ENCODE measurements at regions not wholly inside any gene's neighbourhood (a gene's known extent, or its start where the extent isn't known, plus 50 kb on each side); places are given as distances from the start of the nearest gene placed in this dataset.

DNA sequence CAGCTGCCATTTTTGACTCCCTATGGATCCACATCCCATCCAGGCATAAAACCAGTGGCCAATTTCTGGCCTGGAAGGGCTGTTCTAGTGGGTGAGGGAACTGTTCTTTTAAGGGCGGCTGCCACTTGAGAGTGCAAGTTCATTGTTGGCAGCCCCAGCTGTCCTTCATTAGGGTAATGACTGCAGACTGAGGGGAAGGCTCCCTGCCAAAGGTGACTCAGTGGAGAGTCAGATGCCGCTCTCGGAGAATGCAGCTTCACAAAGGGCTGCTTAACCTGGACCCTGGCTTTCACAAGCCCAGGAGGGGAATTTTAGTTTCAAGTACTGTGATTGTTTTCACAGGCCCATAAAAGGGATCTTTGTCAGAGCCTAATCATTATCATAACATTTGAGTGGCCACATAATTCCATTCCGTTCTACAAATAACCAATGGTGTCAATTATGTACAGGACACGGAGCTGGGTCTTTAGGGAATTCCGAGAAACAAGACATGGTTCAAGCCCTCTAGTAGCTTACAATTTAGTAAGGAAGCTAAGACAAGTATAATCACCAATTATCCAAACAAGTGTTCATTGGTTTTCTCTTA, 235.7 kb downstream of the CDCA7 start:
- peak; percentile 96 for DNase-seq

DNA sequence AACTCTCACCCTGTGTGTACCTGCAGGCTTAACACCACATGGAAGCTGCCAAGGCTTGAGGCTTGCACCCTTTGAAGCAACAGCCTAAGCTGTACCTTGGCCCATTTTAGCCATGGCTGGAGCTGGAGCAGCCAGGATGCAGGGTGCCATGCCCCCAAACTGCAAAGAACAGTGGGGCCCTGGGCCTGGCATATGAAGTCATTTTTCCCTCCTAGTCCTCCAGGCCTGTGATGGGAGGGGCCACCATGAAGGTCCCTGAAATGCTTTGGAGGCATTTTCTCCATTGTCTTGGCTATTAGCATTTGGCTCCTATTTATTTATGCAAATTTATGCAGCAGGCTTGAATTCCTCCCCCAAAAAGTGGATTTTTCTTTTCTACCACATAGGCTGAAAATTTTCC, 238.4 kb downstream of the CDCA7 start:
- no peak for DNase-seq

DNA sequence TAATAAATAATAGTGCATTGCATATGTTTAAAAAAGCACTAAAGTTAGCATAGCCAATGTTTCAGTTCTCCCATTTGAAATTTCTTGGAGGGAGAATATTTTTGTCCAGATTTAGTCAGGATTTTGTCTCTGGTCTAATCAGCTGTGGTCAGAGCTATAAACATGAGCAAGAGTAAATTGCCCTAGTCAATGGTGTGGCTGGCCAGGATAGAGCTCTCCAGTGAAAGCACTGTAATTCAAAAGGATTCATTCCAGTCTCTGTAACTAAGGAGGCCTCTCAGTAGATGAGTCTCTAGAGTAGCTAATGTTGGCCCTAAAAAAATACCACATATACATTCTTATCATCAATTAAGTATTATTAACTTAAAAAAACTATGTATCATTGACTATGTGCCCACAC, 241.6 kb downstream of the CDCA7 start:
- DNase-seq = no peak

DNA sequence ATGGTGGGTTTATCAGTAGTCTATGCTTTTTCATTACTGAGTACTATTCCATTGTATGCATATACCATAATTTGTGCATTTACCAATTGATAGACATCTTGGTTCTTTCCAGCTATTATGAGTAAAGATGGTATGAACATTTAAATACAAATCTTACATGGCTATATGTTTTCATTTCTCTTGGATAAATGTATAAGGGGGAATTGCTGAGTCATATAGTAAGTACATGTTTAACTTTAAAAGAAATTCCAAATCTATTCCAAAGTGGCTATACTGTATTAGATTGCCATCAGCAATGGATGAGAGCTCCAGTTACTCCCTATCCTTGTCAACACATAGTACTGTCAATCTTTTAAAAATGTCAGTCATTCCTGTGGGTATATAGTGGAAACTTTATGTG, 243.9 kb downstream of the CDCA7 start:
- no peak for DNase-seq

DNA sequence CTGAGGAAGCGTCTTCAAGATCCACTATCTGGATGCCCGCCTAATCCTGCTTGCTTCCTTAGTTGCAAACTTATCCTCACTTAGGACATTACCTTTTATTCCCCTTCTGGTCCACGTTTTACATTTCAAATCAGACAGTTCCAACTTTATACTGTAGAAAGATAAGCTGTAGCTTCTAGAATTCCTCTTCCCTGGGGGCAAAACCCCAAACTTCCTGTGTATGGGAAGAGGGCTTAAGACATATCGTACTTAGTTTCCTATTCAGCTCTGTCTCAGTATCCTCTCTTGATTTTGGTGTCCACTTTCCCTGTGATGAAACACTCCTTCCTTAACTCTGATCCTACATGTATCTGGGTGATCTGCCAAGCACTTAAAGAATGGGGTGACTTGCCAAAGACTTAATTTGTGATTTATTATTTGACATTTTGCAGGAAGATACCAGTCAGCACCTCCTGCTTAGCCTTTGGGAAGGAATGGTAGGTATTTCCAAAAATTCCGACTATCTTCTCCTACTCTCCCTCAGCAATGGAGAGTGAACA, 245.2 kb downstream of the CDCA7 start:
- DNase-seq = no peak

DNA sequence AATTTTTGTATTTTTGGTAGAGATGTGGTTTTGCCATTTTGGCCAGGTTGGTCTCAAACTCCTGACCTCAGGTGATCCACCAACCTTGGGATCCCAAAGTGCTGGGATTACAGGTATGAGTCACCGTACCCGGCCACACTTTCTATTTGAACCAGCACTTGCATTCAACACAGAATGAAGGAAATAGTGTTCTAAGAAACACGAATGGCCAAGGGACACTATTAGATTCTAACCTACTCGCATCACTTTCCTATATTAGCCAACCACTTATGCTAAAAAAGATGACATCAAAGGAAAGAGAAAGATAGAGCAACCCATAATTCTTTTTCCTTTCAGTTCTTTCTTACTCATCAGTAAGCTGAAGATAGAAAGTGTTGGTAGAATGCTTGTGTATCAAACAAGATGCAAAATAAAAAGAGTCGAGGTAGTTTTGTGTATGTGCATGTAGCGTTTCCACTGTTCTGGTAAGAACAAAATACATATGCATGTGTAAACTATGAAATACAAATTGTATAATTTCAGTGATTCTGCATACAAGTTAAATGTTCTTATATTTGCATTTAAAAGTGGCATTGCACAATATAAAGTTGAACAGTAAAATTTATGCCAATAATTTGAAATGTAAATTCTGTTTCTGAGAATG, 247.6 kb downstream of the CDCA7 start:
- DNase-seq = no peak

DNA sequence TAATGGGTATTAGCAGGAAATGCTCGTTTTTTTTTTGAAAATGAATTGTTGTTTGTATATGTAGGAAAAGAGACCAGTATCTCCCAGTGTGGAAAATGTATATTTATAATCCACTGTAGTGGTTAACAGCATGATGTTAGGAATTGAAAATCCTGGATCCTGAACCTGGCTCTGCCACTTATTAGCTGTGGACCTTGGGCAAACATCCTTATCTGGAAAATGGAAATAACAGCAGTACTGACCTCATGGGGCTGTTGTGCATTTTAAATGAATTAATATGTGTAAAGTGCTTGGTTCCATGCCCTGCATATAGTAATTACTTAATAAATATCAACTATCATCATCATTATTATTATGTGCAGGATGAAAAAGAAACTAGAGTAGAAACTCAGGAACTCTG, 251.3 kb downstream of the CDCA7 start:
- no peak for DNase-seq

DNA sequence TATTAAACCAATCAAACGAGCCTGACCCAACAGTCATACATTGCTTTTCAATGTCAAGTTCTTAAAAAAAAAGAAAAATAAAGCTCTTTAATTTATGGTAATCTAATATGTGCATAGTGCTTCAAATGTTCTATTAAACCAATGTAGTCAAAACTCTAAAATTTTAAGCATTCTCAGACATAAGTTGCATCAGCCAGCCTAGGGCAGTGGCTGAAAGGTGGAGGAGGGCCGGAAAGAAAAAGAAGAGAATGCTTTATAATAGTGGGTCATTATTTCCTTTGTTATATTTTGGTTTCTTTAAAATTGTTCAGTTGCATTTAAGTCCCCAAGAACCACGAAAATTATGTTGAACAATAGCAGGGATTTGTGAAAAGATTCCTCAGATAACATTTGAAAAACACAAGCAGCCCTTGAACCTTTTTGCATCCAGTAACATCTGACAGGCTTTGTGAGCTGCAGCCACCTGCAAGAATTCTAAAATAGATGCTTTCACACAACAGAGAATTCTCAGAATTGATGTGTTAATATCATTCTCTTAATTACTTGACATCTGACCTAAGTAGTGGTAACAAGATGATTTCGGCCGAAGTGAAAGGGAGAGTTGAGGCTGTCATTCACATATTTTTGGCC, 252.1 kb downstream of the CDCA7 start:
- DNase-seq = no peak

DNA sequence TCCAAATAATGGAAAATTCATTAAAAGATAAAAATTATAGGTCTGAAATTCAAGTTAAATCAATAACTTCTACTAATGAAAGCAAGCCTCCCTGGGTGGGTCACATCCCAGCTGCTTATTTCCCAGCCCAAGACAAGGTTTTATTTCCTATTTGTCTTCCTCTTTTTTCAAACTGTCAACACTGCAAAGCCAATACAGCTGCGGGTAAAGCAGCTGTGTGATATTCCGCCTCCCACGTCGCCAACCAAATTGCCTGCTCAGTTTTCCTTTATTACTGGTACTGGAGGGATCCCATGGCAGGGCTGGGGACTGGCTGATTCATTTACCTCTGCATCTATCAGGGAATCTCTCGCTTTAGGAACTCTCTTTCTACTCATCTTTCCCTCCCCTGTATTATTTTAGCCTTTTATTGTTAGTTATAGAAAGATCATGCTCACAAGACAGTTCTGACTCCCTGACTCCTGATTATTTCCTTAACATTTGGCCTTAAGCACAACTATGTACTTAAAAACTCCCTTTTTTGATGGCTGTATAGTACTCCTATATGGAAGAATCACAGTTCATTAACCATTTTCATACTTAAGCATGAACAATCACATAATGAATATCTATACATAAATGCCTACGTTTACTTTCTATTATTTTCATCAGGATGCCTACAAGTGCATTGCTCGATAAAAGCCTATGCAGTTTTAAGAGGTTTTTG, 253.1 kb downstream of the CDCA7 start:
- DNase-seq = peak; percentile 93

DNA sequence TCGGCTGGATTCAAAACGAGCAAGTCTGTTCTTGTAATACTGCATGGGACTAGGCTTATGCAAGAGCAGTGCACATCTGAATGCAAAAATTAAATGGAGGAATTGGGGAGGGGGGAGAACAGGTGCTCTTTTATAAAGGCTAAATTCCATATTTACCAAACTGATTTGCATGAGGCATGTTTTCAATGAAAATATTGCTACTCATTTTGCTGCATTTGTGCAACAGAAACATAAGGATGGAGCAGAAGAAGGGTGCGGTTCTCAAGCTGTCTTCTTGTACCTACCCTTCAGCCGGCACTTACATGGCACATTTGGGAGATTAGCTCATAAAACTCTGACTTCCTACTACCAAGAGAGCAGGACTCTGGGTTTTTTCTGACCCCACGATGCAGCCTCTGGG, 256.4 kb downstream of the CDCA7 start:
- no peak for DNase-seq

DNA sequence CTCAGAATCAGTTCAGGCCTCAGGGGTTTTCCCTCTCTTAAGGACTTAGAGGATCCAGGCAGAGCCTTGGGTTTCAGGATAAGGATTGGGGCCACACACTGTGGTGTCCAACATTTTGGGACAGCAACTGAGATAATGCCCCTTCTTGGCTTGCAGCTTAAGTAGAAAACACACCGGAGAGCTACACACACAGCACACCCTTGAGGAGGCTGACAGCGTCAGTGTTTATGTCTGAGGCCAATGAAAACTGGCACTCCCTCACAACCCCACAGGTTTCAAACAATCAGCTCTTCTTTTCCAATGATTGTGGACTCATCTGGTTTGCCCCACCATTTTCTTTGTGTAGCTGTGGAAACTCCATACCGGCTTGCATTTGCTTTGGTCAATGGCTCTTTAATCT, 257.7 kb downstream of the CDCA7 start:
- DNase-seq = no peak

DNA sequence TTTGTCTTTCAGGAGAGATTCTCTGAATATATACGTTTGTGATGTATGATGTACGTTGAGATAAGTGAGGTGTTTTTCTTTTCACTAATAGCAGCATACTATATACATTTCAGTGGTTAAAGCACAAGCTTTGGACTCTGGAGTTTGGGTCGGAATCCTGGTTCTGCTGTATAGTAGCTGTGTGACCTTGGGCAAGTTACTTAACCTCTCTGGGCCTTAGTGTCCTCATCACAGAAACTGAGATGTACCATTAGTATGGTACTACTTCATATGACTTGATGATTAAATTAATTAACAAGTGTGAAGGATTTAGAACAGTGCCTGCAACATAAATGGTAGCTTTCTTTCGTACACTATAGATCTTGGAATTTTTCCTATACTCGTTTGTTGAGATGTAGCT, 258.7 kb downstream of the CDCA7 start:
- no peak for DNase-seq

DNA sequence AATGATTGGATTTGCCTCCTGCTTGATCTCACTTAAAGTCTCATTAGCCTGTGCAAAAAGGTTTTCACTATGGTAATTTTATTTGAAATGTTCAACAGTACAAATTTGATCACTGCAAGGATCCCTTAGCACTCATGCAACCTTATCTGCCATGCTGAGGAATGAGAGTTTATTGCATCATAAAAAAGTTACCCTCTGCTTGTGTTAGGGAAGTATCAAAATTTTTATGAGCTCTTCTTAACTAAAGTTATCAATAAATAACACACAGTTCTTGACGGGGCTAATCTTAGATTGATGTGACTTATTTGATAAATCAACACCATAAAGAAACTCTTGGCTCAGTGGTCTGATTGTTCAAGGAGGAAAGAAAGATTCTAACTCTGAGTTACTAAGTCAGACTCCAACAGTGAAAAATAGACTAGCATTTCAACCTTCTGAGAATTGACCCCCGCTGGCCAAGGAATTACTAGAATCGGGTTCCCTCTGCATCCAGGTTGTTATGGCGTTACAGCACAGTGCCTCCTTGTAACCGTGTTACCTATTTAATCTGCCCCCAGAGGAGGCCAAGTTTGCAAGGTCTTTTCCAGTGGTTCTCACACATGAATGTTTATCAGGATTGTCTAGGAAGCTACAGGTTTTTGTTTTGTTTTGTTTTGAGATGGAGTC, 259.7 kb downstream of the CDCA7 start:
- DNase-seq = no peak

DNA sequence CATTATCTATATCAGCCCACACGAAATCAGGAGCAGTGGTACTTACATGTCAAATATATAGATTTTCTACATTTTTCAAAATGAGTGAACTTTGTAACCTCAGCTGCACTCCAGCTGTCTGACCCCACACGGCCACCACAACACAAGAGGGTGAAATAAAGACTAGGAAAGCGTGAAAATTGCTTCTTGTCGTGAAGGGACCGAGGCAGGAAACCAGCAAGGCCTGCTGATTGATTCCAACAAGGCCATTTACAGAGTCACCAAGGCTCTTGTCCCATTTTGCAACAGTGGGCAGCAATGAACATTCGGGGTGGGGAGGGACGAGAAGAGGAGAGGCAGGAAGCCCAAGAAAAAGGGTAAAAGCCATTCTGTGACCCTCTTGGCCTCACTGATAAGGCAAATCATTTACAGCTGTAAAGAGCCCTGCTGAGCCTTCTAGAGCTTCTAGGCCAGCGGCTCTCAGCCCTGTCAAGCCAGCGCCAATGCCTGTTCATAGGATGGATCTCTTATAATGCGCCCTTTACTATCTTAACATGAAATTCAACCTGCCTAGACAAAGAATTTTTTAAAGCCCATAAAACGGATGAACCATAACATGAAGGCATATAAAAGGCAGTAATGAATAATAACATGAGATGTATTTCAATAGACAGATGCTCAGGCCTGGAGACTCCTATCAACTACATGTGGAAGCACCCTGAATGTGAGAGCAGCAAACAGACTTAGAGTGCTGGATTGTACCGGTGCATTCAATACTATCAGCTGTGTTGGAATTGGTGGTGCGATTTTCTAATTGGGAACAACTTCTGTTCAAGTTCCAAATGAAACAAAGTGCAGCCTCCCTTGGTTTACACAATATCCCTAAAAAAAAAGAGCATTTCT, 269.0 kb downstream of the CDCA7 start:
- DNase-seq = peak; percentile 30

DNA sequence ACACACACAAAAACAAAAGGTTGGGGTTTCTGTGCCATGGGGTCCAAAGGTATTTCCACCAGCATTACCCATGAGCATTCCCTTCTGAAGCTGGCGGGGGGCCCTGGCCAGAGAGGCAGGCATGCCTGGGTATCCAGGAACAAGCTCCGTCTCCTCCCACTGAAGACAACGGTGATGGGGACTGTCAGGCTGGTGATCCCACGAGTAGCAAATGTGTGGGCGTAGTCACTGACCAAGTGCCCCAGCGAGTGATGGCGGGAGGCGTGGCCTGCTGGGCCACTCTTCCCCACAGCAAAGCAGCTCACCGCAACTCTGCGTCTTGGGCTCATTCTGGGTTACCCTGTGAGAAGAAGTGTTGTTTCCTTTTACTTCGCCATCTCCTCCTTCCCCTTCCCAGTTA, 270.6 kb downstream of the CDCA7 start:
- DNase-seq = no peak

DNA sequence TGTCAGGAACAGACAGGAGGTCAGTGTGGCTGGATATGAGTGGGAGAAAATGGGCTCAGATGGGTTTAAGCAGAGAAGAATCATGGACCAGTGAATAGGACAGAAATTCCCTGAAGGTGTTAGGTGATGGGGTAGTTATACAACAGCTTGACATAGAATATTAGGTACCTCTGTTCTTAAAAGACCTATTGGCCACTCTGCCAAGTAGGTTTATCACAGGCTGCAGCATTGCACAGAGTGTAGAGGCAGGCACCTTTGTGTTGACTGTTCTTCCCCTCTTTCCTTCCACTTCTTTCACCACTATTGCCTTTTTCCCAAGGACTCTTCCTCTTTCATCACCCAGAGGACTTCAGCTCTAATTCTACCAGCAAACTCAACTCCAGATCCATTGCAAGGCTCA, 274.4 kb downstream of the CDCA7 start:
- no peak for DNase-seq

DNA sequence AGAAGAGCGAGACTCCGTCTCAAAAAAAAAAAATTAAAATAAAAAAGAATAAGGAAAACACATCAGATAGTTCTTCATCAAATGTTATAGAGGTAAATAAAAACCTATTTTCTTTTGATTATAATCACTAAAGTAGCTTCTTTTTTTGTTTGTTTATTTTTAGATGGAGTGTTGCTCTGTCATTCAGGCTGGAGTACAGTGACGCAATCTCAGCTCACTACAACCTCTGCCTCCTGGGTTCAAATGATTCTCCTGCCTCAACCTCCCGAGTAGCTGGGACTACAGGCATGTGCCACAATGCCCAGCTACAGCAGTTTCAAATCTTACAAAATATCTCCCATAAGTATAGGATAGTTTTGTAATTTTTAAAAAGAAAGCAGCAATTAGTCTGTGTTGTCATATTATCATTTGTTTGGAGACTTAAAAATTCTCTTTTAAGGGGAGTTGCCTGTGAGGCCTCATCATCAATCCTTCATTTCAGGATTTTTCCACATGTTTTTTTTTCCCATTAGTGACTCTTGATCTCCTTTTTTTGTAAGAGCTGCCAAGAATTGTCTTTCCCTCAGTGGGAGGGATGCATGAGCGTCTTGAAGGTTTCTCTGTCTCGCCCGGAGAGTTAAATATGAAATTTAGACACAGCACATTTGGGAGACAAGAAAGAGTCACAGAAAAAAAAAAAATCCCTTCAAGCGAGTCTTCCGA, 275.9 kb downstream of the CDCA7 start:
- DNase-seq = no peak

DNA sequence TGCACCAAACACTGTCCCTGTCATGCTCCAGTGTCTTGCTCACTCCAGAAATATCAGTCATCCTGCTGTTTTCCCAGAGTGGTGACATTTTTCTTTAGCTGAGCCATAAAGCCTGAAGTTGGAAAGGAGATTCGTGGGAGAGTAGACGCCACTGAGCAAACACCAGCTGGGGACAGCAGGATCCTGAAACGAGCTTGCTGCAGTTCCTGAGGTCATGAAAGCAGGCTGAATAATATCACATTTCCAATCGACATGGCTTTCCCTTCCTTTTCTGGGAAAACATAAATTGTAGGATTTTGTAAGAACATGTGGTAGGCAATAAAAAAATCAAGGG, 276.4 kb downstream of the CDCA7 start:
- DNase-seq = peak; percentile 95

DNA sequence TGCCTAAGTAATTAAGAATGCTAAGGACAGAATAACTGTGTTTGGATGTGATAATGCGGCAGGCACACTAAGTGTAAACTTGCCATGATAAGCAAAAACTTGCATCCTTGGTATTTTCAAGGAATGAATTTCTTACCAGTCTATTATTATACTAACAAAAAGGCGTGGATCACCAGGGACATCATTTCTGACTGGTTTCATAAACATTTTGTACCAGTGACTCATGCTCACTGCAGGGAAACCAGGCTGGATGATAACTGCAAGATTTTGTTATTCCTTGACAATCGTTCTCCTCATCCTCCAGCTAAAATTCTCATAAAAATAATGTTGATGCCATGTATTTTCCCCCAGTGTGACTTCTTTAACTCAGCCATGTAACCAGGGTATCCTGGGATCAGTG, 289.5 kb downstream of the CDCA7 start:
- no peak for DNase-seq

DNA sequence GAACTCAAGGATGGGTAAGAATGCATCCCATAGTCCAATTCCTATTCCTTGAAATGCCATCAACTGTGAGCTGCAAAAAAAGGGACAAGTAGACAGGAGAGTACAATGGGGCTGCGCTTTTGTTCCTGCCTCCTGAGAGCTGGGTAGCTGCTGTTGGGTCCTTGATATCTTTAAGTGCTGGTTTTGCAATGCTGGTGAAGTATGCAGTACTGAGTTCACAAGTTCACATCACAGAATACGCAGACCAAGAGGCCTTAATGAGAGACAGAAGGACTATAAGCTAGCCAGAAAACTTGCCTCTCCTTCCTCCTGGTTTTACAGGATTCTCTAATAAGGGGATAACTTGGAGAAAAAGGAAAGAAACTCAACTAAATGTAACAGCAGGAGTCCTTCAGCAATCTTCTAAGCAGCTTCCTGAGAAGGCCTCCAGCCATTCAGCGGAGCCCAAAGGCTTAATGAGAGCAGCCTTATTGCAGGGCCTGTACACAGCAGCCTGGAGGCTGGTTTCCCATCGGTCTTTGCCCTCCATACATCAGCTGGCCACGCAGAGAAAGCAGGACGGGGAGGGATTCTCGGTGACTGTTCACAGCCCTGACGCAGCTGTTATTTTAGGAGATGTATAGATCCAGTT, 293.1 kb downstream of the CDCA7 start:
- DNase-seq = no peak

DNA sequence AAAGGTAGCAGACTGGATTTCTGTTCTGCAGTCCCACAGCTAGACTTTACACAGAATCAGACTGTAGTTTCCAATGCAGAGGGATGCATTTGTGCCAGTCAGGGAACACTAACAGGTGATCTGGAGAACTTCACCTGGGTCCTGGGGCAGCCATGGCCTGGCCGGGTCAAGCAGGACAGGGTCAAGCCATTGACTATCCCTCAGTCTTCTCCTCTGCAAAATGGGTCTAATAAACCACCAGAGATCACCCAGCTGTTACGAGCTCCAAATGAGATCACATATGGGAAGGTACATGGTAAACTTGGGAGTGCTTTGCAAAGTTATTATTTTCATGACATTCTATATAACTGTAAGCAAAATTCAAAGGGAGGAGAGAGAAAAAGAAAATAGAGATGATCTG, 294.1 kb downstream of the CDCA7 start:
- DNase-seq = no peak

Measured in tongue (tissue), 1 donor.